Transverse colon (tissue), 3 donors: ENCODE measurements at regions not wholly inside any gene's neighbourhood (a gene's known extent, or its start where the extent isn't known, plus 50 kb on each side); places are given as distances from the start of the nearest gene placed in this dataset.

Experiments used
- EP300 ChIP-seq: sonication (generic); formaldehyde crosslinking; IDR thresholded peaks from one replicate; pipeline ENCODE4 v1.6.1; 2017; ENCODE audit warnings: antibody characterized with exemption, low read depth
- TF ChIP-seq, protein P1 (sequence below), 5 experiments: fragments of 200-600 bp in 3 of 5; fragments of 450-650 bp in 2 of 5; sonication (generic) in 3 of 5; IDR thresholded peaks; 1 replicate in 2 of 5; 2 replicates in 3 of 5; pipeline ENCODE4 v1.5.1; 2016 to 2017; ENCODE audit warnings: antibody characterized with exemption in 5 of 5, inconsistent platforms in 3 of 5, mild to moderate bottlenecking in 2 of 5, moderate library complexity in 1 of 5

DNA sequence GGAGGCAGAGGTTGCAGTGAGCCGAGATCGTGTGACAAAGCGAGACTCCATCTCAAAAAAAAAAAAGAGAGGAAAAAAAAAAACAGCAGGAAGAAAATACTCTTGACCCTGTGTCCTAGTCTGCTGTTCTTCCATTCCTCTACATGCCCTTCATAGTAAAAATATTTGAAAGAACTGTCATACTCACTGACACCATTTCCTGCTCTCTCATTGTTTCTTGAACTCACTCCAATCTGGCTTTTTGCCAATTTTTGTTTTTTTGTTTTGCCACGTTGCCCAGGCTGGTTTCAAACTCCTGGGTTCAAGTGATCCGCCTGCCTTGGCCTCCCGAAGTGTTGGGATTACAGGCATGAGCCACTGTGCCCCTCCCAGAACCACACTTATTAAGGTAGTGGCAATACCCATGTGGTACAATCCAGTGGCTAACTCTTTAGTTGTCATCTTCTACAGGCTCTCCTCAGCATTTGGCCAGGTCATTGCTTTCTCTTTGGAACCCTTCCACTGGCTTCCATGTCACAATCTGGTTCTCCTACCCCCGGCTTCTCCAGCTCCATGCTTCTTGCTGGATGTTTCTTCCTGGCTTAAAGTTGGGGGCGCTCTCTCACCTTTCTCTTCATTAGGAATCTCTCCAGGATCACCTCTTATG, 238.2 kb upstream of the C2CD4B start:
- no peak for TF ChIP-seq EP300
- TF ChIP-seq, protein P1, sequence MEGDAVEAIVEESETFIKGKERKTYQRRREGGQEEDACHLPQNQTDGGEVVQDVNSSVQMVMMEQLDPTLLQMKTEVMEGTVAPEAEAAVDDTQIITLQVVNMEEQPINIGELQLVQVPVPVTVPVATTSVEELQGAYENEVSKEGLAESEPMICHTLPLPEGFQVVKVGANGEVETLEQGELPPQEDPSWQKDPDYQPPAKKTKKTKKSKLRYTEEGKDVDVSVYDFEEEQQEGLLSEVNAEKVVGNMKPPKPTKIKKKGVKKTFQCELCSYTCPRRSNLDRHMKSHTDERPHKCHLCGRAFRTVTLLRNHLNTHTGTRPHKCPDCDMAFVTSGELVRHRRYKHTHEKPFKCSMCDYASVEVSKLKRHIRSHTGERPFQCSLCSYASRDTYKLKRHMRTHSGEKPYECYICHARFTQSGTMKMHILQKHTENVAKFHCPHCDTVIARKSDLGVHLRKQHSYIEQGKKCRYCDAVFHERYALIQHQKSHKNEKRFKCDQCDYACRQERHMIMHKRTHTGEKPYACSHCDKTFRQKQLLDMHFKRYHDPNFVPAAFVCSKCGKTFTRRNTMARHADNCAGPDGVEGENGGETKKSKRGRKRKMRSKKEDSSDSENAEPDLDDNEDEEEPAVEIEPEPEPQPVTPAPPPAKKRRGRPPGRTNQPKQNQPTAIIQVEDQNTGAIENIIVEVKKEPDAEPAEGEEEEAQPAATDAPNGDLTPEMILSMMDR (IDR thresholded peaks at IDR 0.05) = no peak
